Astrocyte (in vitro differentiated cells and primary cell): ENCODE measurements at regions not wholly inside any gene's neighbourhood (a gene's known extent, or its start where the extent isn't known, plus 50 kb on each side); places are given as distances from the start of the nearest gene placed in this dataset.
A peak's percentile ranks its signal among the peaks of the same experiment; 100 is the strongest.

Experiments used
- CTCF ChIP-seq: IDR thresholded peaks from 2 replicates; pipeline ENCODE4 v1.5.1; 2011; ENCODE audit warnings: low read depth, mild to moderate bottlenecking, inconsistent platforms, low read length, moderate library complexity; ENCODE audit not compliant: insufficient read depth
- EZH2 ChIP-seq: IDR thresholded peaks from 2 replicates; pipeline ENCODE4 v1.6.1; 2012; ENCODE audit warnings: mild to moderate bottlenecking, low read length, inconsistent platforms; ENCODE audit not compliant: insufficient read depth

- peak; percentile 79 for TF ChIP-seq CTCF
- no peak for TF ChIP-seq EZH2
Measured at GRCh38 chr14:76710056-76711010, 50.9 kb upstream of the VASH1 start.
